ENCODE measurements at regions not wholly inside any gene's neighbourhood (a gene's known extent, or its start where the extent isn't known, plus 50 kb on each side); places are given as distances from the start of the nearest gene placed in this dataset.

GRCh38 chr6:22788038-22788437 is 218.7 kb downstream of the HDGFL1 start:
- TF ChIP-seq CTCF (IDR thresholded peaks at IDR 0.05) (no peak), POLR2A (IDR thresholded peaks at IDR 0.05) (no peak), POLR2AphosphoS5 (IDR thresholded peaks at IDR 0.05) (no peak)
